ENCODE measurements at regions not wholly inside any gene's neighbourhood (a gene's known extent, or its start where the extent isn't known, plus 50 kb on each side); places are given as distances from the start of the nearest gene placed in this dataset.
"Not testable (repeated sequence)": the region's sequence is repeated elsewhere in the genome, so short reads cannot be mapped to it uniquely, and the experiment has no call there.

- no peaks in the 10 kb centered on the region for H3K9me2 ChIP-seq (replicated peaks; ENCODE audit: low read depth, low read length)
- TF ChIP-seq EZH2phosphoT487 (IDR thresholded peaks at IDR 0.05; ENCODE audit: borderline replicate concordance) (no peak), CTCF (conservative IDR thresholded peaks at IDR 0.05; ENCODE audit: low read length) (no peak)
- H3K79me2 ChIP-seq (ENCODE audit: insufficient read depth, low read length): no peaks in the 10 kb centered on the region
- no peaks in the 10 kb centered on the region for H4K20me1 ChIP-seq (ENCODE audit: insufficient read depth, low read length, poor library complexity, severe bottlenecking)
- H2AFZ ChIP-seq (ENCODE audit: low read length): no peak overlapping the region
- H3K9ac ChIP-seq (ENCODE audit: low read depth, low read length, poor library complexity, severe bottlenecking): no peak overlapping the region
- H3K4me1 ChIP-seq (ENCODE audit: insufficient read depth, low read length, poor library complexity, severe bottlenecking): no peaks in the 10 kb centered on the region
- no peaks in the 10 kb centered on the region for H3F3A ChIP-seq (ENCODE audit: low read depth)
- no peak overlapping the region for H3K4me3 ChIP-seq (ENCODE audit: low read length, poor library complexity, severe bottlenecking)
- no peaks in the 10 kb centered on the region for H3K27me3 ChIP-seq (ENCODE audit: insufficient read depth, low read length, poor library complexity, severe bottlenecking)
- H3K4me2 ChIP-seq (ENCODE audit: low read depth, low read length, poor library complexity, severe bottlenecking): no peak overlapping the region
- no peaks in the 10 kb centered on the region for H3K9me3 ChIP-seq (ENCODE audit: insufficient read depth, low read depth, low read length)
- no peaks in the 10 kb centered on the region for H3K36me3 ChIP-seq (ENCODE audit: insufficient read depth, low read length)
Measured at GRCh38 chr3:147257944-147258343, 148.4 kb downstream of the ZIC4 start.

GRCh38 chr3:147256739-147257138, 149.6 kb downstream of the ZIC4 start:
- H4K20me1 ChIP-seq (ENCODE audit: insufficient read depth, low read length, poor library complexity, severe bottlenecking): no peaks in the 10 kb centered on the region
- H3K9ac ChIP-seq (ENCODE audit: low read depth, low read length, poor library complexity, severe bottlenecking): no peak overlapping the region
- no peak overlapping the region for H2AFZ ChIP-seq (ENCODE audit: low read length)
- H3K4me3 ChIP-seq (ENCODE audit: low read length, poor library complexity, severe bottlenecking): no peak overlapping the region
- no peaks in the 10 kb centered on the region for H3F3A ChIP-seq (ENCODE audit: low read depth)
- H3K27me3 ChIP-seq (ENCODE audit: insufficient read depth, low read length, poor library complexity, severe bottlenecking): no peaks in the 10 kb centered on the region
- TF ChIP-seq CTCF (conservative IDR thresholded peaks at IDR 0.05; ENCODE audit: low read length): no peak
- TF ChIP-seq EZH2phosphoT487 (IDR thresholded peaks at IDR 0.05; ENCODE audit: borderline replicate concordance): no peak
- H3K4me1 ChIP-seq (ENCODE audit: insufficient read depth, low read length, poor library complexity, severe bottlenecking): no peaks in the 10 kb centered on the region
- H3K9me2 ChIP-seq (replicated peaks; ENCODE audit: low read depth, low read length): no peaks in the 10 kb centered on the region
- no peaks in the 10 kb centered on the region for H3K79me2 ChIP-seq (ENCODE audit: insufficient read depth, low read length)
- H3K4me2 ChIP-seq (ENCODE audit: low read depth, low read length, poor library complexity, severe bottlenecking): no peak overlapping the region
- H3K36me3 ChIP-seq (ENCODE audit: insufficient read depth, low read length): no peaks in the 10 kb centered on the region
- no peaks in the 10 kb centered on the region for H3K9me3 ChIP-seq (ENCODE audit: insufficient read depth, low read depth, low read length)

- Histone ChIP-seq H3F3A (ENCODE audit: low read depth) (no peaks in the 10 kb centered on the region), H3K27me3 (ENCODE audit: insufficient read depth, low read length, poor library complexity, severe bottlenecking) (no peaks in the 10 kb centered on the region), H3K9me3 (ENCODE audit: insufficient read depth, low read depth, low read length) (no peaks in the 10 kb centered on the region), H3K4me2 (ENCODE audit: low read depth, low read length, poor library complexity, severe bottlenecking) (no peak overlapping the region), H3K9ac (ENCODE audit: low read depth, low read length, poor library complexity, severe bottlenecking) (no peak overlapping the region), H3K36me3 (ENCODE audit: insufficient read depth, low read length) (no peaks in the 10 kb centered on the region), H3K79me2 (ENCODE audit: insufficient read depth, low read length) (no peaks in the 10 kb centered on the region), H3K9me2 (replicated peaks; ENCODE audit: low read depth, low read length) (no peaks in the 10 kb centered on the region), H3K4me3 (ENCODE audit: low read length, poor library complexity, severe bottlenecking) (no peak overlapping the region), H4K20me1 (ENCODE audit: insufficient read depth, low read length, poor library complexity, severe bottlenecking) (no peaks in the 10 kb centered on the region), H3K4me1 (ENCODE audit: insufficient read depth, low read length, poor library complexity, severe bottlenecking) (no peaks in the 10 kb centered on the region), H2AFZ (ENCODE audit: low read length) (no peak overlapping the region)
- TF ChIP-seq CTCF (conservative IDR thresholded peaks at IDR 0.05; ENCODE audit: low read length): no peak
- TF ChIP-seq EZH2phosphoT487 (IDR thresholded peaks at IDR 0.05; ENCODE audit: borderline replicate concordance): no peak
Measured at GRCh38 chr3:147246906-147247305, 159.4 kb downstream of the ZIC4 start.

- H3K4me2 ChIP-seq (ENCODE audit: low read depth, low read length, poor library complexity, severe bottlenecking); H3K79me2 ChIP-seq (ENCODE audit: insufficient read depth, low read length); H3K36me3 ChIP-seq (ENCODE audit: insufficient read depth, low read length); H4K20me1 ChIP-seq (ENCODE audit: insufficient read depth, low read length, poor library complexity, severe bottlenecking); H3K27me3 ChIP-seq (ENCODE audit: insufficient read depth, low read length, poor library complexity, severe bottlenecking); H3K9me2 ChIP-seq (replicated peaks; ENCODE audit: low read depth, low read length); H3K4me1 ChIP-seq (ENCODE audit: insufficient read depth, low read length, poor library complexity, severe bottlenecking); H3K9ac ChIP-seq (ENCODE audit: low read depth, low read length, poor library complexity, severe bottlenecking); H3K4me3 ChIP-seq (ENCODE audit: low read length, poor library complexity, severe bottlenecking); H3K9me3 ChIP-seq (ENCODE audit: insufficient read depth, low read depth, low read length); H2AFZ ChIP-seq (ENCODE audit: low read length); H3F3A ChIP-seq (ENCODE audit: low read depth): not testable (repeated sequence)
Measured at GRCh38 chr3:147245638-147246037, 160.7 kb downstream of the ZIC4 start.

GRCh38 chr3:147245022-147245421, 161.3 kb downstream of the ZIC4 start:
- H3K9me2 ChIP-seq (replicated peaks; ENCODE audit: low read depth, low read length); H3K9ac ChIP-seq (ENCODE audit: low read depth, low read length, poor library complexity, severe bottlenecking); H3K9me3 ChIP-seq (ENCODE audit: insufficient read depth, low read depth, low read length); H3K4me3 ChIP-seq (ENCODE audit: low read length, poor library complexity, severe bottlenecking); H3F3A ChIP-seq (ENCODE audit: low read depth); H4K20me1 ChIP-seq (ENCODE audit: insufficient read depth, low read length, poor library complexity, severe bottlenecking); H2AFZ ChIP-seq (ENCODE audit: low read length); H3K36me3 ChIP-seq (ENCODE audit: insufficient read depth, low read length); H3K79me2 ChIP-seq (ENCODE audit: insufficient read depth, low read length); H3K4me2 ChIP-seq (ENCODE audit: low read depth, low read length, poor library complexity, severe bottlenecking); H3K27me3 ChIP-seq (ENCODE audit: insufficient read depth, low read length, poor library complexity, severe bottlenecking); H3K4me1 ChIP-seq (ENCODE audit: insufficient read depth, low read length, poor library complexity, severe bottlenecking): not testable (repeated sequence)
